ENCODE measurements at regions not wholly inside any gene's neighbourhood (a gene's known extent, or its start where the extent isn't known, plus 50 kb on each side); places are given as distances from the start of the nearest gene placed in this dataset.

DNA sequence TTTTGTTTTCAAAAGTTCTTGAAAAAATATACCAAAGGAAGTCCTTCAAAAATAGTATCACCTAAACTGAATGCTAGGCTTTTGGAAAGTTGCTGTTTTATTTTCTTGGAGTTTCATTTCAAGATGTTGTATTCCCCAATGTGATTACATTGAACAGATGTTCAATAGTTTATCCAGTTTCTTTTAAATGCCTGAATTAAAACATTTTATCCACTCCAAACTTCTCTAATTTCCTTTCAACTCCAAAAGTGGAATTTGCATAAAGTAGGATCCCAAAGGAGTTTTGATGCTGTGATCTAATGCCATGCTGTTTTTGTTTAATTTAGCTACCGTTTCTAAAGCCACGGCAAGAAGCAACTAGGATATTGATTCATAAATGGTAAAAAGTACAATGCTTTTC is 892.5 kb upstream of the SLC10A2 start:
- TF ChIP-seq, protein P1, sequence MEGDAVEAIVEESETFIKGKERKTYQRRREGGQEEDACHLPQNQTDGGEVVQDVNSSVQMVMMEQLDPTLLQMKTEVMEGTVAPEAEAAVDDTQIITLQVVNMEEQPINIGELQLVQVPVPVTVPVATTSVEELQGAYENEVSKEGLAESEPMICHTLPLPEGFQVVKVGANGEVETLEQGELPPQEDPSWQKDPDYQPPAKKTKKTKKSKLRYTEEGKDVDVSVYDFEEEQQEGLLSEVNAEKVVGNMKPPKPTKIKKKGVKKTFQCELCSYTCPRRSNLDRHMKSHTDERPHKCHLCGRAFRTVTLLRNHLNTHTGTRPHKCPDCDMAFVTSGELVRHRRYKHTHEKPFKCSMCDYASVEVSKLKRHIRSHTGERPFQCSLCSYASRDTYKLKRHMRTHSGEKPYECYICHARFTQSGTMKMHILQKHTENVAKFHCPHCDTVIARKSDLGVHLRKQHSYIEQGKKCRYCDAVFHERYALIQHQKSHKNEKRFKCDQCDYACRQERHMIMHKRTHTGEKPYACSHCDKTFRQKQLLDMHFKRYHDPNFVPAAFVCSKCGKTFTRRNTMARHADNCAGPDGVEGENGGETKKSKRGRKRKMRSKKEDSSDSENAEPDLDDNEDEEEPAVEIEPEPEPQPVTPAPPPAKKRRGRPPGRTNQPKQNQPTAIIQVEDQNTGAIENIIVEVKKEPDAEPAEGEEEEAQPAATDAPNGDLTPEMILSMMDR (IDR thresholded peaks at IDR 0.05; ENCODE audit: low read depth, low read length), result no peak
- TF ChIP-seq EZH2phosphoT487 (IDR thresholded peaks at IDR 0.05; ENCODE audit: low read depth), result no peak
- Histone ChIP-seq H4K20me1 (ENCODE audit: insufficient read depth, low read length) (no peaks in the 10 kb centered on the region), H2AFZ (ENCODE audit: low read depth, low read length) (no peak overlapping the region), H3K79me2 (ENCODE audit: low read length) (no peaks in the 10 kb centered on the region), H3K9me3 (ENCODE audit: insufficient read depth, low read length) (no peaks in the 10 kb centered on the region), H3K4me2 (ENCODE audit: low read length) (no peak overlapping the region), H3K27ac (ENCODE audit: low read length) (no peak overlapping the region), H3K4me3 (ENCODE audit: low read length) (no peak overlapping the region), H3K4me1 (ENCODE audit: low read length) (no peaks in the 10 kb centered on the region), H3K27me3 (ENCODE audit: low read depth, low read length) (no peaks in the 10 kb centered on the region), H3K9ac (ENCODE audit: low read length) (no peak overlapping the region), H3K36me3 (replicated peaks; ENCODE audit: low read depth, low read length) (no peaks in the 10 kb centered on the region)

DNA sequence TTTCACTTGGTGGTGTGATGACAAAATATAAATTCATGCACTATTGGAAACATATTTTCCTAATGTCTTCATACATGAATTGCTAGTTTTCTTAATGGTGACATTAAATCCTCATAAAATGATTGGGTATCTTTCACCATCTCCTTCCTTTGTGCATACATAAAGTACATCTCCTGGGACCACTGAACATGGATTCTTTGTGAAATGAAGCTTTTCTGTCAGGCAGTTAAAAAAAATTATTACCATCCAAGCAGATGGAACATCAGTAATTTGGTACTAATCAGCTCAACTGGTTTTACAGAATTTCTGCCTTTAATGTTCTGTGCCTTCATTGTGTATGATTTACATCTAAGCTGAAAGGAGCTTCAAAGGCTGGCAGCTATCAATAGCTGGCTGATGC is 891.7 kb upstream of the SLC10A2 start:
- no peaks in the 10 kb centered on the region for H3K27me3 ChIP-seq (ENCODE audit: low read depth, low read length)
- H3K4me1 ChIP-seq (ENCODE audit: low read length), result no peaks in the 10 kb centered on the region
- no peaks in the 10 kb centered on the region for H3K79me2 ChIP-seq (ENCODE audit: low read length)
- H3K27ac ChIP-seq (ENCODE audit: low read length), result no peak overlapping the region
- H3K4me2 ChIP-seq (ENCODE audit: low read length), result no peak overlapping the region
- H2AFZ ChIP-seq (ENCODE audit: low read depth, low read length), result no peak overlapping the region
- no peaks in the 10 kb centered on the region for H3K9me3 ChIP-seq (ENCODE audit: insufficient read depth, low read length)
- TF ChIP-seq EZH2phosphoT487 (IDR thresholded peaks at IDR 0.05; ENCODE audit: low read depth), result no peak
- TF ChIP-seq, protein P1 (IDR thresholded peaks at IDR 0.05; ENCODE audit: low read depth, low read length), result no peak
- no peaks in the 10 kb centered on the region for H3K36me3 ChIP-seq (replicated peaks; ENCODE audit: low read depth, low read length)
- H4K20me1 ChIP-seq (ENCODE audit: insufficient read depth, low read length), result no peaks in the 10 kb centered on the region
- H3K9ac ChIP-seq (ENCODE audit: low read length), result no peak overlapping the region
- no peak overlapping the region for H3K4me3 ChIP-seq (ENCODE audit: low read length)

DNA sequence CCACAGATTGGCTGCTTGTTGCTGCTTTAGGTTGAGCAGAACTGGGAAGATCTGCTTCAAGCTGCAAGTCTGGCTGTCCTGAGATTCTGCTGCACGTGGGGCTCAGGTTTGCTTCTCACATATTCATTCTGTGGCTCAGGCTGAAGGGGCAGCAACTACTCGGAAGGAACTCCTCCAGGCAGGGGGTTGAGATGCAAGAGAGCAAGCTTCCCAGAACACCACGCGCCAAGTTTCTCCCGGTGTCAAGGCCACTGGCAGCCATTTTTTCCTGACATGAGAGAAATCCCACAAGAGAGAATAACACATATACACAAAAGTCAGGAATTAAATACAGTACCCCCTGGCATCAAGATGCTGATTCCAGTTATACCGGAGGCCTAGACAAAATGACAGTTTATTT is 887.6 kb upstream of the SLC10A2 start:
- Histone ChIP-seq H3K4me1 (ENCODE audit: low read length) (no peaks in the 10 kb centered on the region), H3K27ac (ENCODE audit: low read length) (no peak overlapping the region), H3K27me3 (ENCODE audit: low read depth, low read length) (no peaks in the 10 kb centered on the region), H3K4me3 (ENCODE audit: low read length) (no peak overlapping the region), H2AFZ (ENCODE audit: low read depth, low read length) (no peak overlapping the region), H4K20me1 (ENCODE audit: insufficient read depth, low read length) (no peaks in the 10 kb centered on the region), H3K36me3 (replicated peaks; ENCODE audit: low read depth, low read length) (no peaks in the 10 kb centered on the region), H3K79me2 (ENCODE audit: low read length) (no peaks in the 10 kb centered on the region), H3K9ac (ENCODE audit: low read length) (no peak overlapping the region), H3K4me2 (ENCODE audit: low read length) (no peak overlapping the region), H3K9me3 (ENCODE audit: insufficient read depth, low read length) (no peaks in the 10 kb centered on the region)
- TF ChIP-seq EZH2phosphoT487 (IDR thresholded peaks at IDR 0.05; ENCODE audit: low read depth), result no peak
- TF ChIP-seq, protein P1 (IDR thresholded peaks at IDR 0.05; ENCODE audit: low read depth, low read length), result no peak

DNA sequence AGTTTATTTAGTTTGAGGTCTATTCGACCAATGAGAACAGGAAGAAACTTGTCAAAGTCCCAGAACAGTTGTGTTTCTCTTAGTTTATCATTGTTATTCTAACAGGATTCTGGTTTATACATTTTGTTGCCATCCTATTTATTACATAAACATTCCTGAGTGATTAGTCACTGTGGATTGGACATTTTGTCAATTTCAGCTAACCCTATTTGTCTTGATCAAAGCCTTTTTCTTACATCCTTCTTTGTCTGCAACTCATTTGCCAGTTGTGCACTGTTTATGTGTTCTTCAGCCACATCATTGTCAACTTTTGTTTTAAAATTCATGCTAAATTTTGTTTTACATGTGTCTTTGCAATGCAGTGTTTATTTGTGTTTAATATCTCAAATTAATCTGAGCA is 886.0 kb upstream of the SLC10A2 start:
- H3K4me1 ChIP-seq (ENCODE audit: low read length), result no peaks in the 10 kb centered on the region
- H3K79me2 ChIP-seq (ENCODE audit: low read length), result no peaks in the 10 kb centered on the region
- no peak overlapping the region for H3K9ac ChIP-seq (ENCODE audit: low read length)
- H3K36me3 ChIP-seq (replicated peaks; ENCODE audit: low read depth, low read length), result no peaks in the 10 kb centered on the region
- H4K20me1 ChIP-seq (ENCODE audit: insufficient read depth, low read length), result no peaks in the 10 kb centered on the region
- H3K27me3 ChIP-seq (ENCODE audit: low read depth, low read length), result no peaks in the 10 kb centered on the region
- TF ChIP-seq, protein P1 (IDR thresholded peaks at IDR 0.05; ENCODE audit: low read depth, low read length), result no peak
- no peak for TF ChIP-seq EZH2phosphoT487 (IDR thresholded peaks at IDR 0.05; ENCODE audit: low read depth)
- H3K4me3 ChIP-seq (ENCODE audit: low read length), result no peak overlapping the region
- no peak overlapping the region for H3K27ac ChIP-seq (ENCODE audit: low read length)
- no peak overlapping the region for H2AFZ ChIP-seq (ENCODE audit: low read depth, low read length)
- peaks cover 5% of the 10 kb centered on the region; the same call in 1 of the 2 replicates for H3K9me3 ChIP-seq (ENCODE audit: insufficient read depth, low read length)
- no peak overlapping the region for H3K4me2 ChIP-seq (ENCODE audit: low read length)

Measured in OCI-LY3 (cell line).